ENCODE measurements at regions not wholly inside any gene's neighbourhood (a gene's known extent, or its start where the extent isn't known, plus 50 kb on each side); places are given as distances from the start of the nearest gene placed in this dataset.

DNA sequence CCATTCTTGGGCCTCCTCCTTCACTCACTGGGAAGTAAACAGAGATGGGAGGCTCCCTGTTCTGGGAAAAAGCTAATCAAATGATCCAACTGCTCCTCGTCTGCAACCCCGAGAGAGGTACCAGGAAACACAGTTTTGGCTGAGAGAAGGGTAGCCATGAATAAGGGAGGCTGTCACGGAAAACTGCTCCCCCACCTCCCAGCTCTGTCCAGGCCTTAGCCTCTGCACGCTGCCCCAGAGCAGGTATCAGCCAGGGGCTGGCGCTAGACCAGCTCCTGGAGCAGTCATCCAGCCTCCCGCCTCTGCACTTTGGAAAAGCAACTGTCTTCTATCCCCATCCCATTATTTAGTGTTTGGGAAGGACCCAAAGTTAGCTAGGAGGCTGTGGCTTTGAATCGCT is 266.1 kb downstream of the NDUFS4 start:
- TF ChIP-seq EZH2 (IDR thresholded peaks at IDR 0.05) (no peak), POLR2AphosphoS5 (IDR thresholded peaks at IDR 0.05; ENCODE audit: borderline replicate concordance, low read depth, low read length) (no peak), FOXP2 (optimal IDR thresholded peaks at IDR 0.05; ENCODE audit: control extremely low read depth, extremely low read length, insufficient read depth) (no peak)

All from SK-N-MC (cell line).